D721Med (cell line): ENCODE measurements at regions not wholly inside any gene's neighbourhood (a gene's known extent, or its start where the extent isn't known, plus 50 kb on each side); places are given as distances from the start of the nearest gene placed in this dataset.
"Not testable (repeated sequence)": the region's sequence is repeated elsewhere in the genome, so short reads cannot be mapped to it uniquely, and the experiment has no call there.

Experiments
- DNase-seq: peaks from one replicate; pipeline ENCODE4 v3.0.0; 2011; ENCODE audit warnings: low spot score; ENCODE audit not compliant: insufficient read length
- FAIRE-seq: peaks from 2 replicates; lab custom pipeline; 2011; peaks lifted over from hg19 to GRCh38; lab: Jason Lieb, UNC
- TF ChIP-seq, protein P1 (sequence below): IDR thresholded peaks from 2 replicates; pipeline ENCODE4 v1.5.1; 2012; ENCODE audit warnings: mild to moderate bottlenecking, control low read depth; ENCODE audit not compliant: insufficient read depth; ENCODE audit errors: missing control alignments

GRCh38 chr2:57210855-57211254 is 835.8 kb upstream of the VRK2 start:
- FAIRE-seq: no peak
- no peak for DNase-seq
- TF ChIP-seq, protein P1, sequence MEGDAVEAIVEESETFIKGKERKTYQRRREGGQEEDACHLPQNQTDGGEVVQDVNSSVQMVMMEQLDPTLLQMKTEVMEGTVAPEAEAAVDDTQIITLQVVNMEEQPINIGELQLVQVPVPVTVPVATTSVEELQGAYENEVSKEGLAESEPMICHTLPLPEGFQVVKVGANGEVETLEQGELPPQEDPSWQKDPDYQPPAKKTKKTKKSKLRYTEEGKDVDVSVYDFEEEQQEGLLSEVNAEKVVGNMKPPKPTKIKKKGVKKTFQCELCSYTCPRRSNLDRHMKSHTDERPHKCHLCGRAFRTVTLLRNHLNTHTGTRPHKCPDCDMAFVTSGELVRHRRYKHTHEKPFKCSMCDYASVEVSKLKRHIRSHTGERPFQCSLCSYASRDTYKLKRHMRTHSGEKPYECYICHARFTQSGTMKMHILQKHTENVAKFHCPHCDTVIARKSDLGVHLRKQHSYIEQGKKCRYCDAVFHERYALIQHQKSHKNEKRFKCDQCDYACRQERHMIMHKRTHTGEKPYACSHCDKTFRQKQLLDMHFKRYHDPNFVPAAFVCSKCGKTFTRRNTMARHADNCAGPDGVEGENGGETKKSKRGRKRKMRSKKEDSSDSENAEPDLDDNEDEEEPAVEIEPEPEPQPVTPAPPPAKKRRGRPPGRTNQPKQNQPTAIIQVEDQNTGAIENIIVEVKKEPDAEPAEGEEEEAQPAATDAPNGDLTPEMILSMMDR: no peak

DNA sequence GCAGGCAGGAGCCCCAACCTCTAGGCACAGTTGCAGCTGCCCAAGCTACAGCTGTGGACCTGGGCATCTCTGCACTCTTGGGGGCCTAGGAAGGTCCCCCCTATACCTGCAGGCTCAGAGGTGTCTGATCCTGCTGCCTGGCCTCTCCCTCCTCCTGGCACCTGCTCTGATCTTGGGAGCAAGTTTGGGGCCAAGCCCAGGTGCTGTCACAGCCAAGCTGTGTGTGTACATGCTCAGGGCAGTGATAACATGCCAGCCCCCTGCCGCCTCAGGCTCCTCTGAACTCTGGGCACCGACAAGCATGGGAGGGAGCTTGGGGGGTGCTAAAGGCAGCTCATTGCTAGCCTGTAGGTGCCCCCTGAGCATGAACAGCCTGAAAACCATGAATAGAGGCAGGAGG is 829.6 kb upstream of the VRK2 start:
- TF ChIP-seq, protein P1: no peak
- DNase-seq (no peak), FAIRE-seq (no peak)

- TF ChIP-seq, protein P1: no peak
- no peak for FAIRE-seq
These were observed 828.4 kb upstream of the VRK2 start for GRCh38 chr2:57218206-57218605.

DNA sequence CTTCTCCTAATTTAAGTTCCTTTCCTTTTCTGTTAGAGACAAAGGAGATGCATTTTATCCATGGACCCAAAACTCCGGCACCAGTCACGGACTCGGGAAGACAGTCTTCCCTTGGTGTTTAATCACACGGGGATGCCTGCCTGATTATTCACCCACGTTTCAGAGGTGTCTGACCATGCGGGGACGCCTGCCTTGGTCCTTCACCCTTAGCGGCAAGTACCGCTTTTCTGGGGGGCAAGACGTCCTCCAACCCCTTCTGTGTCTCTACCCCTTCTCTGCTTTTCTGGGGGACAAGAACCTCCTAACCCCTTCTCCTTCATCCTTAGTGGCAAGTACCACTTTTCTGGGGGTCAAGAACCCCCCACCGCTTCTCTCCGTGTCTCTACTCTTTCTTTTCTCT is 816.9 kb upstream of the VRK2 start:
- DNase-seq, FAIRE-seq: not testable (repeated sequence)

More at GRCh38 chr2:57218206-57218605, 828.4 kb upstream of the VRK2 start:
- no peak for DNase-seq

- DNase-seq, FAIRE-seq: not testable (repeated sequence)
These were observed 814.3 kb upstream of the VRK2 start for GRCh38 chr2:57232341-57232740.

GRCh38 chr2:57251495-57251894 is 795.1 kb upstream of the VRK2 start:
- not testable (repeated sequence) for FAIRE-seq, DNase-seq

- not testable (repeated sequence) for FAIRE-seq, DNase-seq
These were observed 770.2 kb upstream of the VRK2 start for GRCh38 chr2:57276408-57276807.

DNA sequence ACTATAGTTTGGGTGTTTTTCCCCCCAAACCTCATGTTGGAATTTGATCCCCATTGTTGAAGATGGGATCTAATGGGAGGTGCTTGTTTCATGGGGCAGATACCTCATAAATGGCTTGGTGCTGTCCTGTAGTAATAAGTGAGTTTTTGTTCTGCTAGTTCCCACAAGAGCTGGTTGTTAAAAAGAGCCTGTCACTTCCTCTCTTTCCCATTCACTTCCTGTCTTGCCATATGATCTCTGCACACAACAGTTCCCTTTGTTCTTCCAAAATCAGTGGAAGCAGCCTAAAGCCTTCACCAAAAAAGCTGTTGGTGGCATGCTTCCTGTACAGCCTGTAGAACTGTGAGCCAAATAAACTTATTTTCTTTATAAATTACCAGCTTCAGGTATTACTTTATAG is 768.2 kb upstream of the VRK2 start:
- DNase-seq: no peak
- FAIRE-seq: no peak
- TF ChIP-seq, protein P1: no peak

GRCh38 chr2:57291209-57291608 is 755.4 kb upstream of the VRK2 start:
- DNase-seq (no peak), FAIRE-seq (no peak)
- TF ChIP-seq, protein P1: no peak
